DMS153 (cell line): ENCODE measurements at regions not wholly inside any gene's neighbourhood (a gene's known extent, or its start where the extent isn't known, plus 50 kb on each side); places are given as distances from the start of the nearest gene placed in this dataset.
A peak's percentile ranks its signal among the peaks of the same experiment; 100 is the strongest.
"Not testable (repeated sequence)": the region's sequence is repeated elsewhere in the genome, so short reads cannot be mapped to it uniquely, and the experiment has no call there.

ENCODE experiments used
- DNase-seq: peaks from one replicate; lab custom pipeline; 2025; lab: John Stamatoyannopoulos, UW

GRCh38 chr12:42713566-42713965 is 124.0 kb upstream of the PRICKLE1 start:
- not testable (repeated sequence) for DNase-seq

- not testable (repeated sequence) for DNase-seq
Measured at GRCh38 chr12:42708374-42708773, 118.8 kb upstream of the PRICKLE1 start.

GRCh38 chr12:42707312-42708226 is 118.0 kb upstream of the PRICKLE1 start:
- no peak for DNase-seq

GRCh38 chr12:42706321-42706720 is 116.8 kb upstream of the PRICKLE1 start:
- DNase-seq, result no peak

- DNase-seq, result no peak
Measured at GRCh38 chr12:42705863-42706262, 116.3 kb upstream of the PRICKLE1 start.

- DNase-seq, result no peak
Measured at GRCh38 chr12:42704810-42705401, 115.4 kb upstream of the PRICKLE1 start.

- DNase-seq, result no peak
Measured at GRCh38 chr12:42704340-42704739, 114.8 kb upstream of the PRICKLE1 start.

GRCh38 chr12:42701084-42701483 is 111.5 kb upstream of the PRICKLE1 start:
- DNase-seq, result no peak

GRCh38 chr12:42698213-42698612 is 108.7 kb upstream of the PRICKLE1 start:
- DNase-seq, result no peak

- DNase-seq, result no peak
Measured at GRCh38 chr12:42696406-42697149, 107.0 kb upstream of the PRICKLE1 start.

GRCh38 chr12:42695490-42695995 is 106.0 kb upstream of the PRICKLE1 start:
- no peak for DNase-seq

- DNase-seq, result no peak
Measured at GRCh38 chr12:42692749-42693148, 103.2 kb upstream of the PRICKLE1 start.

GRCh38 chr12:42691991-42692557 is 102.5 kb upstream of the PRICKLE1 start:
- DNase-seq, result peak; percentile 6

- no peak for DNase-seq
Measured at GRCh38 chr12:42690264-42690663, 100.7 kb upstream of the PRICKLE1 start.

- DNase-seq, result no peak
Measured at GRCh38 chr12:42689699-42690098, 100.2 kb upstream of the PRICKLE1 start.

GRCh38 chr12:42686514-42687172 is 97.1 kb upstream of the PRICKLE1 start:
- no peak for DNase-seq

- DNase-seq, result no peak
Measured at GRCh38 chr12:42684802-42685071, 95.2 kb upstream of the PRICKLE1 start.

GRCh38 chr12:42683933-42684801 is 94.6 kb upstream of the PRICKLE1 start:
- no peak for DNase-seq

GRCh38 chr12:42683266-42683665 is 93.7 kb upstream of the PRICKLE1 start:
- DNase-seq, result no peak

GRCh38 chr12:42679466-42679865 is 89.9 kb upstream of the PRICKLE1 start:
- DNase-seq, result no peak

- DNase-seq, result no peak
Measured at GRCh38 chr12:42677461-42677860, 87.9 kb upstream of the PRICKLE1 start.
